Right kidney (tissue), 1 donor: ENCODE measurements at regions not wholly inside any gene's neighbourhood (a gene's known extent, or its start where the extent isn't known, plus 50 kb on each side); places are given as distances from the start of the nearest gene placed in this dataset.
A peak's percentile ranks its signal among the peaks of the same experiment; 100 is the strongest.
"Not testable (repeated sequence)": the region's sequence is repeated elsewhere in the genome, so short reads cannot be mapped to it uniquely, and the experiment has no call there.

Source experiments
- DNase-seq: peaks from one replicate; pipeline ENCODE4 v3.0.0-alpha.2; 2016

DNA sequence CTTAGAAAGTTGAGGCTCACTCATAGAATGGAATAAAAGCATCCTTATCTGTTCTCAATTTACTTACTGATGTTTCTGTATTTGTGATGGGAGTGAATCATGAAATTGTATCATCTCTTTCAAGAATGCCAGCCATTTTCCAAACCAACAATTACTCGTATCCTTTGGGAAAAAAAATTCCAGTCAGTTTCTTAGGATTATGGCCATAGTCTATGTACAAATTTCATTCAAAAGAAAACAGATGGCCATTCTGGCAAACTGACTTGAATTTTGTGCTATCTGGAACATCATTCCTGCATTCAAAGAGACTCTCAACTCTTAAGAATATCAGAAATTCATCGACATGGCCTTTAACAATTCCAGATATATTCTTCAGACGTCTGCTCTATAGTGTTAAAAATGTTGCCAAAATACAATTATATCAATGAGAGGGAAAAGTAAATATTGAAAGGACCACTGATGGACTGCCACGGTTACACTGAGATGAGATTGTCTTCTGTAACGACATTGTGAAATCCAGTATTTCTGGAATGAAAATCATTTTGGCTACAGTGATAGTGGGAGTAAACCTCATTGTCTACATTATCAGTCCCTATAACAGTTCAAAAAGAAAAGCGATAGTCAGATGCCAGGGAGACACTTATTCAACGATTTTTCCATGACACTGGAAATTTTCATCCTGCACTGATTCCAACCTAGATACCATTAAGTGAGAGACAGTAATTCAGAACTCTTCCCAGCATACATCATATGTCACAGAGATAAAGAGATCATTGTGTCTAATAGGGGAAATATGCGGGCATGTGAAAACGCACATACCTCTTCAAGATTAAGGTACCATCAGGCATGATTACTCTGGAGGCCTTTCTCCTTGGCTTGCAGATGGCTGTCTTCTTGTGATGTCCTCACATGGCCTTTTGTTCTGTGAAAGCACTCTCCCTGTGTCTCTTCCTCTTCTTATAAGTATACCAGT is 953.8 kb upstream of the ALCAM start:
- DNase-seq, result no peak

DNA sequence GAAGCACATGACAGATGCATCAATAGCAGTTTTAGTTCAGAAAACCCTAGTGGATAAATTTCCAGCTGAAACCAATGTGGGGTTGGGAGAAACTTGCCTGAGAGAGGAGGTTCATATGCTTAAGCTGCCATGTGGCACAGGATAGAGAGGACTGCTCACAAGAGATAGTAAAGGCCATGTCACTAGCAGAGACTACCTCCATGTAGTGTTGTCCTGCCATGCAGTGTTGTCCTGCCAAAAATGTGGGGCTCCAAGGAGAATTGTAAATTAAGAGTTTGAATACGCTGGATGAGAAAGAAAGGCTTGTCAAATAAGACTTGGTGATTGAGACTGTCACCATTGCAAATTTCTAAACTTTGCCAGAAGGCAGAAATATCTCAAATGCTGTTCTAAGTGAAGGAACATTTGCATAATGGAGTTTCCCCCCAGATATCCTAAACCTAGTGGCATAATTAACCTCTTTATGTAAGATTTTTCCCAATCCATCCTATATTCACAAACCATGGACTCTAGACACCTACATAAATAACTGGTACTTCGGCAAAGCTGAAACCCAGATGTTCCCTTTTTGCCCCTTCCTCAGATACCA is 938.3 kb upstream of the ALCAM start:
- no peak for DNase-seq

DNA sequence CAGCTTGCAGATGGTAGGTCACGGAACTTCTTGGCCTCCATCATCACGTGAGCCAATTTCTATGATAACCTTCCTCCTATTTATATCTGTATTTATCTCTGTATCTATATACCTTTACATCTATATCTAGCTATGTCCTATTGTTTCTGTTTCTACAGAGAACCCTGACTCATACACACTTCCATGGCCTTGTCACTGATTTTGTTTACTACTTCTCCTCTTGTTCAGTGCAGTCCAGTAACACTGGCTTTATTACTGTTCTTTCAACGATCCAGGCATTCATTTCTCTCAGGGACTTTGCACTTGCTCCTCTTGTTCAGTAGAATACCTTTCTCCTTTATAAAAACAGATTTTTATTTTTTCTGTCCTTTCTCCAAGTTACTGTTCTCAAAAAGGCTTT is 937.0 kb upstream of the ALCAM start:
- DNase-seq, result no peak

DNA sequence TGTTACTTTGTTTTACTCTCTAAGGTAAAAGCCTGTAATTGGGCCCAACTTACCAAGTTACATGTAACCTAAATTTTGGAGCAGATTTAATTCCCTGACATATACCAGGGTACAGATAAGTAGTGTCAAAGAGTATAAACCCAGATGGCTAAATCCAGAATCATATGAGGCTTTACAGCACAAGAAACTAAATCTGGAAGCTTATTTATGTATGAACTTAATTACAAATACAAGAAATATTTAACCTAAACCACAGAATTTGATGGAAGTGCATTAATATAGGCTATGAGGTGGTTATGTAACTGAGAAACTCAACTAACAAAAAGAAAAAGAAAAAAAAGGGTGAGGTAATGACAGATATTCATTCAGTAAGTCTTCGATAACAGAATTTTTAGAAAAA is 930.2 kb upstream of the ALCAM start:
- no peak for DNase-seq

DNA sequence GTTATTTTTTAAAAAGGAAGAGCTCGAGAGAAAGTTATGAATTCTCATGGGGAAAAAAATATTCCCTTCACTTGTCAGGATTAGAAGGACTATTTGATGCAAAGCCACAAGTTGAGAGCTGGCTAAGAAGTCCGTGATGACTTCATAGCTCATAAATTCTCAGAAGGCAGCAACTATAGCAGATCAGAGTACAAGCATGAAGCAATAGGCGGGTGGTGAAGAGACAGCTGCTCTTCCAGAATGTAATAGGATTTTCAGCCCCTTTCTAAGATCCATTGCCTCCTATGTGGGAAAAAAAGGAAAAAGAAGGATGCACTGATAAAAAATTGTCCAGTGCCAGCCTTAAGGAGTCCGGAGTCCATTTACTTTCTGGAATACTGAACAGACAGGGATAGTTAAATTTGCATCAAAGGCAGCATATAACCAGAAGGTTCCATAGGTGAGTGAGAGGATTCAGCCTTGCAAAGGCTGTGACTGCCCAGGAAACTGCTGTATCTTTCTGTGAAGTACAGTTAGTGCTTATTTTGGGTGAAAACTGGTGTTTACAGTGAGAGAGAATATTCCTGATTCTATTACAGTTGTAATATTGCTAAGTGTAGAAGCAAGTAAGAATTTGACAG is 929.5 kb upstream of the ALCAM start:
- no peak for DNase-seq

DNA sequence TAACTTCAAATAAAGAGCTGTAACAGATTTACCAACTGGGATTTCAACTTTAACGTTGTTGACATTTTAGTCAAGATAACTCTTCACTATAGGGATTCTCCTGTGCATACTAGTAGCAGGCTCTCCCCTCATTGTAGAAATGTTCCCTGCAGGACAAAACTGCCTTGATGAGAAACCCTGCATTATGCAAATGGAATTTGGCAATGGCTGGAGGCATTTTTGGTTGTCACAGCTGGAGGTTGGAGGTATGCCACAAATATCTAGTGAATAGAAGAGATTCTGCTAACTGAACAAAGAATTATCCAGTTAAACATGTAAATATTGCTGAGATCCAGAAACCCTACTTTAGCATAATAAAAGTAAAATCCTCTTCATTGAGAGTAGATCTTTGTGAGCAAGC is 928.8 kb upstream of the ALCAM start:
- no peak for DNase-seq

DNA sequence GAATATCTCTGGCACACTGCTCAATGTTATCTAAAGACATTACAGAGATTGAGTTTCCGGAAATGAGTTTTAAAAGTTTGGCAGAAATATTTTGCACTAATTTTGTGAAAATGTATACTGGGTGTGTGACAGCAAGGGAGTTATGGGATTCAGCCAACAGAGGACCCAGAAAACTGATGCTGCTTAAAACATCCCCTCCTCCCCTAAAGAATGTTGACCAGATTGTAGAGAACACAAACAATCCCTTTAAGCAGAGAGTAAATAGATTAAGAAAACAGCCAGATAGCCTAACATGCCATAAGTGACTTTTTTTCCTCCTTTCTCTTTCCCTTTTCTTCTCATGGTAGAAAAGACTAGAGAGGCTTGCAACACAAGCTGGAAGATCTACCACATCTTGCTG is 928.0 kb upstream of the ALCAM start:
- DNase-seq, result no peak

DNA sequence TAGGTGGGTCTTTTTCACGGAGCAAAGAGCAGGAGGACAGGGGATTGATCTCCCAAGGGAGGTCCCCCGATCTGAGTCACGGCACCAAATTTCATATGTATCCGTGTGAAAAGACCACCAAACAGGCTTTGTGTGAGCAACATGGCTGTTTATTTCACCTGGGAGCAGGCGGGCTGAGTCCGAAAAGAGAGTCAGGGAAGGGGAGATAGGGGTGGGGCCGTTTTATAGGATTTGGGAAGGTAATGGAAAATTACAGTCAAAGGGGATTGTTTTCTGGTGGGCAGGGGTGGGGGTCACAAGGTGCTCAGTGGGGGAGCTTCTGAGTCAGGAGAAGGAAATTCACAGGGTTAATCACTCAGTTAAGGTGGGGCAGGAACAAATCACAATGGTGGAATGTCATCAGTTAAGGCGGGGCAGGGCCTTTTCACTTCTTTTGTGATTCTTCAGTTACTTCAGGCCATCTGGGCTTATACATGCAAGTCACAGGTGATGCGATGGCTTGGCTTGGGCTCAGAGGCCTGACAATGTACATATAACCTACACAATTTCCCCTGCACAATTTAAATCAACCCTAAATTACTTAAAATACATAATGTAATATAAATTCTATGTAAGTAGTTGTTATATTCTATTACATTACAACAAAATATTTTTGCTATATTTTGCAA is 921.3 kb upstream of the ALCAM start:
- DNase-seq, result not testable (repeated sequence)

DNA sequence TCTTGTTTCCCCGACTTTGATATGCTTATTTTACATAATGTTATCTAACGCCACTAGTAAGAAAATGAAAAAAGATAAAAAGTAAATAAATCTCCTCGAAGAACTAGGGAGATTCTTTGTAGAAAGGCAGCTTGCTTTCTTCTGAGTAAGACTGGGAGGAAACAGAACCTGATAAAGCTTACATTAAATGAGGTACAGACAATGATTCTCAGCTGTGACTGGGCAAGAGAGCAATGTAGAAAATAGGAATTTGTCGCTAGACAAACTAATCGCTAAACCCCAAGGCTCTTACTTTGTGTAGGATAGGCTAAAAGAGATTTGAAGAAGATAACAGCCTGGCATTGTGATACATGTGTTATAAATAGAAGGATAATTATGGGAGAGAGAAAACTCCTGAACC is 919.0 kb upstream of the ALCAM start:
- DNase-seq, result no peak

DNA sequence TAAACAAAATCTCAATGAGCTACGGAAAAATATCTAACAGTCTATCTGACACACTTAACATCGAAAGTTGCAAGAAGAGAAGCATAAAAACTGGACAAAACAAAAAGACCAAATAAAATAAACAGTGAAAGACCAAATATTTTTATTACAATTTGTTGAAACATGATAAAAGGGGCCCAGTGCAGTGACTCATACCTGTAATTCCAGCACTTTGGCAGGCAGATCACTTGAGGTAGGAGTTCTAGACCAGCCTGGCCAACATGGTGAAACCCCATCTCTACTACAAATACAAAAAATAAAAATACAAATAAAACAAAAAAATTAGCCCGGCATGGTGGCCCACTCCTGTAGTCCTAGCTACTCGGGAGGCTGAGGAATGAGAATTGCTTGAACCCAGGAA is 914.0 kb upstream of the ALCAM start:
- DNase-seq, result no peak

DNA sequence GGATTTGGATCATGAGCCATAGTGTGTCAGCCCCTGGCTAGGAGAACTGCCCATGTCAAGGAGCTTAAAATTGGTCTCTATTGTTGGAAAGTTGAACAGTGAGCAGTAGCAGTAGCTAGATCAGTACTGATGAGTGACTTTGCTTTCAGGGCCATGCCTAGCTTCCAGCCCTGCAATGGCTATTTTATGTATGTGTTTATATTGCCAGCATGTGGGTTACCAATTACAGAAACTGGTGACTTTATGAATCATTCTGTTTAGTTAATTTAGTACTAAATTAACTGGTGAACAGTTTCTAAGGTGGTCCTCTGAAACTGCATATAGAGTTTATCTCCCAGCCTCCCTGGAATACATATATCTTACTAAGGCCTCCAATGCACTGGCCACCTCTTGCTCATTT is 908.1 kb upstream of the ALCAM start:
- no peak for DNase-seq

DNA sequence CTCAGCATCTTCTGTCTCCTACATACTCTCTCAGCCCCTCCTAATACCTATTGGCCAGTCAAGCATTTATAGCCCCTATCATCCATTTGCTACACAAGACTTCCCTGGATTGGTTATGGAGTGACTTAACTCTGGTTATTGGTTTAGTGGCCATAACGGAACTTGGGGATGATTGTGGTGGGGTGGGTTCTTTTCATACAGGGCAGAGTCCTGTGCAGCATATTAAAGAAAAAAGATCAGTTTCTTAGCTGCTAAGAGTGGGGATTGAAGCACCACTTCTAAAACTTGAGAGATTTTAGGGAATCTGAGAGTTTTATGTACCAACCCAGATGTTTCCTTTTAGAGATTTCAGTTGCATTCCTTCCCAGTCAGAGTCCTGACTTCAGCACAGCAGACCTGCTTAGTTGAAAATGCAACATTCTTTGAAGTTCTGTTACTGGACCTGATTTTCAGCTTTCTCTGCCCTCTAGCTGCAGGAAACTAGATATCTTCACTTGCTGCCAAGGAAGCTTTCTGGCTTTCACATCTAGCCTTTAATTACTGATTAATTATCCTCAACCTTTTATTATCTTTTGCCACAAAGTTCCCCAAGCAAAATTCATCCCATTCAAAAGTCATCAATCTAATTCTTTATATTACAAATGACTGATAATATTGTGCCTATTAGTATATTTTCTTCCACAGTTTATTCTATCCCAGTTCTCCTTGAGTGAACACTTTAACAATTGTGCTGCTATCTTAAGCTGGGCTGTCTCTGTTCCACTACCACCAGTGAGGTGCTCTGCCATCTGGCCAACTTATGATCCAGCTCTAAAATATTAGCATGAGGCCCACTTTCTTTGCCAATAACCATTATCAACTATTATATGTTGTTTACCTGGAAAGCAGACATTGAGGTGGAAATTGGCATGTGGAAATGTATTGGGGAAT is 906.0 kb upstream of the ALCAM start:
- DNase-seq, result peak; percentile 12

DNA sequence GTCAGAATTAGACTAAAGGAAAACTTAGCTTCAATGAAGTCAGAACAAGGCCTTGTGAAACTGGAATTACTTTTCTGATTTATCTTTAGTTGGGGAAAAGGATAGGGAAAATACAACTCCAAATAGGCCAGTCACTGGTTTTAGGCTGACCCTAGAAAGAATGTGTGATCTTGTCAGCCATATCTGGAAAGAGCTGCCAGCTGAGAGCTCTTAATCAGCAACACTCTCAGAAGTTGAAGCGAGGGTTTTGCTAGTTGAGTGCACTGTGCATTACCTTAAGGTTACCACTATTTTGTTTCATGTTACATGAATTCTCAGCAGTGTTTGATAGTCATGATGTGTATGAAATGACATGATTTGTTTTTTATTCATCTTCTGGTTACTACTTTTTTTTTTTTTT is 905.3 kb upstream of the ALCAM start:
- DNase-seq, result no peak

DNA sequence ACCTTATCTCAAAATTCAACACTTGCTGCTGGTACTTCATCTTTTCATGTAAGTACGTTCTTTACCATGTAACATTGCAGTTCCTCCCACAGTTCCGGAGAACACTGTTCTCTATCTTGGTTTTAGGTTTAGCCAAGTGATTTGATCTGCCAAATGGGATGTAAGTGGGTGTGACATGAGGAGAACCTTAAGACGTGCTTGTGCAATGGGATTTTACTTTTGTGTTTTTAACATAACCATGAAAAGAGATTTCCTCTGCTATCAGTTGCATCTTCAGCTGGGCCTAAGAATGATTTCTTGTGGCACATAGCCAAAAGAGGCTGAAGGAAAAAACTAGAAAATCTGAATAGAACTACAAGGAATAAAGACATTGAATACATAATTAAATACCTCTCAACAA is 894.5 kb upstream of the ALCAM start:
- no peak for DNase-seq

DNA sequence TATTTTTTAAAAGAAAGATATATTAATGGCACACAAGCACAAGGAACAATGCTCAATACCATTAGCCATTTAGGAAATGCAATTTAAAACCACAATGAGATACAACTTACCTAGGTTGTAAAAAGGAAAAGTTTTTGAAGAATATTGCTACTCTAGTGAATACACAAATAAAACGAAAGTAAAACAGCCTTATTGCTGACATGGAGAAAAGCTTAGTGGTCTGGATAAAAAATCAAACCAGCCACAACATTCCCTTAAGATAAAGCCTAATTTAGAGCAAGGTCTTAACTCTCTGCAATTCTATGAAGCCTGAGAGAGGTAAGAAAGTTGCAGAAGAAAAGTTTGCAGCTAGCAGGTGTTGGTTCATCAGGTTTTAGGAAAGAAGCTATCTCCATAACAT is 892.7 kb upstream of the ALCAM start:
- no peak for DNase-seq

DNA sequence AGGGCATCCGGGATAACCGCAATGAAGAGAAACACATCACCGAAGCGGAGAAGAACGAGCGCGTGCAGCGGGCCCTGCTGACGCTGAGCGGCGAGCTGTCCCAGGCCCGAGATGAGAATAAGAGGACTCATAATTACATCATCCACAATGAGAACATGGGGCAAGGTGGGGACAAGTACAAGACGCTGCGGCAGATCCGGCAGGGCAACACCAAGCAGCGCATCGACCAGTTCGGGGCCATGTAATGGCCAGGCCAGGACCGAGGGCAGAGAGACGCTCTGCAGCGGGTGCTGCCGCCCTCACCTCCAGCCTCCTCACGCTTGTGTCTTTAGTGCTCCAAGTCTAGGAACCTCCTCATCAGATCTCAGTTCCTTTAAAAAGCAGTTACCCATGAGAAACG is 863.7 kb upstream of the ALCAM start:
- DNase-seq, result no peak

DNA sequence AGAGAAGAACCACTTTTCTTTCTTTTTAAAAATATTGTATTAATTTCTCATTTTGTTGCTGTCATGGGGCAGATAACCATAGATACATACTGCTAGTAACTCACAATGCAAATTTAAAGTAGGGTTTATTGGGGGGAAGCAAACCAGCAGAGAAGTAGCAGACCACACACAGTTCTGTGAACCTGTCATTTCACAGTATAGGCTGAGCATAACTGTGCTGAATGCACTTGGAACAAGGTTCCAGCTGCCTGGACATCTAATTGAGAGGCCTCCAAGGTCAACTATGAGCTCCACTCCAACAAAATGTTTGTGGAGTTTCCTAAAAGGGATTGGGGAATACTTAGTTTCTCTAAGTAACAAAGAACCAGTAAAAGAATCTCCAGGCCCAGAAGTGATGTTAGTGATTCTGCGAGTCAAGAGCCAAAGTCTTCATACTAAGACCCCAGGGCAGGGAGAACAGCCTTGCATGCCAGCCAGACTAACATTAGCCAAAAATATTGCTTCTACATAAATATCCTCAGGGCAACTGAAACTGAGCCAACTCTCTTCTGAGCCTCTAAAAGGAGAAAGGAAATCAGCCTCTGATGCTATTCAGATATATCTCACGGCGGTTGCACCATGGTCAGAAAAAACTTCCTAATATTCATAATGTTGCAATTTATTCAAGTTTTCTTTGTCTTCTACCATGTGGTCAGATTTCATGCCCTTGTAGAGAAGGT is 856.4 kb upstream of the ALCAM start:
- DNase-seq, result no peak

DNA sequence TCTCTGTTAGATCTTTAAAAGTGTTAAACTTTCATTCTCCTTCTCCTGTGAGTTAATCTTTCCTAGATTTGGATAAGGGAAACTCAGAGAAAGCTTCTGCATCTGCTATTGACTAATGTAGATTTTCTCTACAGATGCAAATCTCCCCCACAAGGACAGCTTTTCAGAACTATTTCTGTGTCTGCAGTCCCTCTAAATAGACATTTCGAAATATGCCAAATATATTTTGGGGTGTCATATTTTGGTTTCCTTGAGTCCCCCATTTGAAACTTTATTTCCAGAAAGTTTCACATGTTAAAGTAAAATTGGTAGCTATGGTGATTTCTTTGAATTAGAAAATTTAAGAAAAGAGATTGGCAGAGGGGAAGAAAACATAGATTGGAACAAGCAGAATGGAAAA is 852.3 kb upstream of the ALCAM start:
- no peak for DNase-seq

DNA sequence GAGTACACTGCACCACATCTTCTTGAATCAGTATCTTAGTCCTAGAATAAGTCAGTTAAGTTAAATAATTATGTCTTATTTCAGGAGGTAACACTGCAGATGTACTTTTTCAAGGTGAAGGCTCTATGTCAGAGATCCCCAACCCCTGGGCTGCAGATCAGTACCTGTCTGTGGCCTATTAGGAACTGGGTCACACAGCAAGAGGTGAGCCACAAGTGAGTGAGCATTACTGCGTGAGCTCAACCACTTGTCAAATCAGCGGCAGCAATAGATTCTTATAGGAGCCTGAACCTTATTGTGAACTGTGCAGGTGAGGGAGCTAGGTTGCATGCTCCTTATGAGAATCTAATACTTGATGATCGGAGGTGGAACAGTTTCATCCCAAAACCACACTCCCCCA is 851.9 kb upstream of the ALCAM start:
- DNase-seq, result no peak

DNA sequence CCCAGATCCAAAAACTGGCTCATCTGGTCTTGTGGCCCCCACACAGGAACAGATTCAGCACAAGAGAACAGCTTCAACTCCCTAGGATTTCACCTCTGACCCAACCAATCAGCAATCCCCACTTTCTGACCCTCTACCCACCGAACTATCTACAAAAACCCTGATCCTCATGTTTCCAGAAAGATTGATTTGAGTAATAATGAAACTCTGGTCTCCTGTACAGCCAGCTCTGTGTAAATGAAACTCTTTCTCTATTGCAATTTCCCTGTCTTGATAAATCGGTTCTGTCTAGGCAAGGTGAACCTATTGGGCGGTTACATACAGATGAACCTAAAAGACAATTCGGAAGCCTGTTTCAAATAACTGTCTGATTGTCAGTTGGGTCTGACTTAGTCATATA is 847.6 kb upstream of the ALCAM start:
- DNase-seq, result no peak
